DMS 273 (cell line): ENCODE measurements at regions not wholly inside any gene's neighbourhood (a gene's known extent, or its start where the extent isn't known, plus 50 kb on each side); places are given as distances from the start of the nearest gene placed in this dataset.
"Not testable (repeated sequence)": the region's sequence is repeated elsewhere in the genome, so short reads cannot be mapped to it uniquely, and the experiment has no call there.

Source experiments
- DNase-seq: peaks from one replicate; lab custom pipeline; 2025; ENCODE audit not compliant: unreplicated experiment; lab: John Stamatoyannopoulos, UW

DNA sequence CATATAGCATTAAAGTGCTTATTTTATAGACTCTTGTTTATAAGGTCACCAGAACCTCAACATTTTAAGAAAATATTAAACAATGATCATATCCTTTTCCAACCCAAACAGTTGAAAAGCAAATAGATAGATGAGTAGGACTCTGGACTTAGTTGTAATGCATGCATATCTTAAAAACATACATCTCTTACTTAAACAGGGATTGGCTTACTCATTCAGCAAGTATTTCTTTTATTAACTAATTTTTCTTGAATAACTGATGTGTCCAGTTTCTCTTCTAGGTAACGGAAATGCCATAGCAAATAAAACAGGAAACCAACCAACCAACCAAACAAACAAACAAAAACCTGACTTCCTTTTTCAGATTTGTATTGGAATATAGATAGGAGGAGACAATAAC, 70.9 kb upstream of the NBPF4 start:
- no peak for DNase-seq

DNA sequence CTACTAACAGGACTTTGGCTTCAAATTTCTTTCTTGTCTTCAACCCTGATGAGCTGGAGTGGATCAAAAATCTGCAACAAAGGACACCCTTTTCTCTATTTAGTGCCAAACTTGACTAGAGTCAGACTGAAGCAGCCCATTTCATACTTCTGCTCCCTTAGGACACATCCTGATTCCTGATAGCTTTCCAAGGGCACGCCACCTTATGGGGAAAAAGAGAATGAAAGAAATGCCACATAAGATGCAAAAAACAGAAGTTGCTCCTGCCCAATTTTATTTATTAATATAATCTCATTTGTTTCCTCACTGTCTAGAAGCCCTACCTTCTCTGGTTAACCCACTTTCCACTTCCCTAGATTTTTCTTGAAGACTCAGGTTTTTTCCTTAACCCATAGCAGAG, 72.7 kb upstream of the NBPF4 start:
- DNase-seq = peak; percentile 45

DNA sequence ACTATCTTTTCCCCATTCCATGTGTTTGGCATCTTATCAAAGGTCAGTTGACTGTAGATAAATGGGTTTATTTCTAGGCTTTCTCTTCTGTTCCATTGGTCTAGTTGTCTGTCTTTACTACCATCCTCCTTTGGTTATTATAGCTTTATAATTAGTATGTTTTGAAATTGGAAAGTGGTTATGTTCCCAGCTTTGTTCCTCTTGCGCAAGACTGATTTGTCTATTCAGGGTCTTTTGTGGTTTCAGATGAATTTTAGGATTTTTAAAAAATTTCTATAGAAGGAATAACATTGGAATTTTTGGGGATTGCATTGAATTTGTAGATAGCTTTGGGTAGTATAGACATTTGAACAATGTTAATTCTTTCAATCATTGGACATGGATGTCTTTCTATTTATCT, 77.0 kb upstream of the NBPF4 start:
- no peak for DNase-seq

DNA sequence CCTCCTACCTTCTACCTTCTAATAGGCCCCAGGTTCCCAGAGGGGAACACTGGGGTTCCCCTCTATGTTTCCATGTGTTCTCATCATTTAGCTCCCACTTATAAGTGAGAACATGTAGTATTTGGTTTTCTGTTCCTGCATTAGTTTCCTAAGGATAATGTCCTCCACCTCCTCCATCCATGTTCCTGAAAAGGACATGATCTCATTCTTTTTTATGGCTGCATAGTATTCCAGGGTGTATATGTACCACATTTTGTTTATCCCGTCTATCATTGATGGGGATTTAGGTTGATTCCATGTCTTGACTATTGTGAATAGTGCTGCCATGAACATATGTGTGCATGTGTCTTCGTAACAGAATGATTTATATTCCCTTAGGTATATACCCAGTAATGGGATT, 81.5 kb upstream of the NBPF4 start:
- DNase-seq = not testable (repeated sequence)

DNA sequence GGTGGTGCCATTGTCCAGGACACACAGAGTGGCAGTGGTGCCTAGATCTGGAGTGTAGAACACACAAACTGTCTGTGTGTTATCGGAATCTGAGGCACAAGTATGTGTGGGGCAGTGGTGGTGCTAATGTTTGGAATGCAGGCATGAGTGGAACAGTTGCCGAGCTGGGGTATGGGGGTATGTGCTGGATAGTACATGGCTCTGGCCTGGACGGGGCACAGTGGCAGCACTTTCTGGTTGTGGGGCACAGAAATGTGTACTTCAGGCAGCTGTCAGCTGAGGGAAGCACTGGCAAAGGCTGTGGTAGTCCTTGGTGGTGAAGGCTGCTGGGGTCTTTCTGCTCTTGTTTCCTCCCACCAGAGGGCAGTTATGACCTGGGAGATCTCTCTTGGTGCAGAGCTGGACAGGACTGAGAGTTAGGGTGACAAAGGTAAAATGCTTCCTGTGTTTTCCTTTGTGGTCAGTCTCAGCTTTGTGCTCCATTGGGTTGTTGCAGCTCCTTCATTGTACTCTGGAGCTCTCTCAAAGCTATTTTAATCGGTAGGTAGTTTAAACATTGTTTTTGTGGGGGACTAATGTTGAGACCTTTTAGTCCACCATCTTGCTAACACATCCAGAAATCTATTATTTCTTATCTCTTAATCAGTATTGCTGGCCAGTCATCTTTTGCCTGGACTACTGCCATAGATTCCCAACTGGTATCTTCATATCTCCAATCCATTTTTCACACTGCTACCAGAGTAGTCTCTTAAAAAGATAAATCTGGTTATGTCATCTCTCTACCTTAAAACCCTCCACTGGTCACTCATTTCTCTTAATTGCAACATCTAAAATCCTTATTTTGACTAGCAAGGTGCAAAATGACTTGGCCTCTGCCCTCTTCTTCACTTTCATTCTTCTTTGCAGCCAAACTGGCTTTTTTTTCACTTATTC, 83.9 kb upstream of the NBPF4 start:
- peak; percentile 20 for DNase-seq

DNA sequence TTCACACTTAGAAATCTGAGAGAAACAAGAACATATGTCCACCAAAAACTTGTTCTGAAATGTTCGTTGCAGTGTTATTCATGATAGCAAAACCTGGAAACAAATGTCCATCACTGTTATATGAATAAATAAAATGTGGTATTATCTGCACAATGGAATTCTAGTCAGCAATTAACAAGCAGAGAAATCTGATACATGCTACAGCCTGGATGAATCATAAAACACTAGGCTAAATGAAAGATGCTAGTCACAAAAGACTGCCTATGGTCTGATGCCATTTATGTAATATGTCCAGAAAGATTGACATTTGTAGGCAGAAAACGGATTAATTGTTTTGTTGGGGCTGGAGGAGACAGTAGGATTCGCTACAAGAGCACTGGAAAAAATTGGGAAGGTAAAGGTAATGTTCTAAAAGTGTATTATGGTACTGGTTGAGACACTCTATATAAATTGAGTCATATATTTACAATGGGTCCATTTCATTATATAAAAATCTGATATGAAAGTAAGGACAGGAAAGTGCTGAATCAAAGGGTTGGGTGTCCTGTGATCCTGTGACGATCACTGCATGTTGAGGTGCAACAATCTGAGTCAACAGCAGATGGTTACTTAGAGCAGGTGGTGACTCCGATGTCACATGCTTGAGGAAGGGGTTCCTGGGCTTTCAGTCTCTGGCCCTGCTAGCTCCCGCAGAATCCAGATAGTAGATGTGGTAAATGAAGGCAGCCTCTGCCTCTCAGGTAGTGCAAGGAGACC, 102.1 kb upstream of the NBPF4 start:
- peak; percentile 7 for DNase-seq

DNA sequence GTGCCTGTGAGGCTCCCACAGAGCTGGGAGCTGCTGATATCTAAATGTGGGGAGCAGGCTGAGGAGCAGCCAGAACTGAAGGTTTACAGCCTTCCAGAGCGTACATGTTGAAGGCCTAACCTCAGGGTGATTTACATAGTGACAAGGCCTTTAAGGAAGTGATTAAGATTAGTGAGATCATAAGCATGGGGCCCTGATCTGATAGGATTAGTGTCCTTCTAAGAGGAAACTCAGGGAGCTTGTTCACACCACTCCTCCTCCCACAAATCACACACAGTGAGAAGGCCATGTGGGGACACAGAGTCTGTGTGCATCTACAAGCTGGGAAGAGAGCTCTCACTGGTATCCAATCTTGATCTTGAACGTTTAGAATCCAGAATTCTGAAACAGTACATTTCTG, 92.3 kb upstream of the NBPF6 start:
- no peak for DNase-seq

DNA sequence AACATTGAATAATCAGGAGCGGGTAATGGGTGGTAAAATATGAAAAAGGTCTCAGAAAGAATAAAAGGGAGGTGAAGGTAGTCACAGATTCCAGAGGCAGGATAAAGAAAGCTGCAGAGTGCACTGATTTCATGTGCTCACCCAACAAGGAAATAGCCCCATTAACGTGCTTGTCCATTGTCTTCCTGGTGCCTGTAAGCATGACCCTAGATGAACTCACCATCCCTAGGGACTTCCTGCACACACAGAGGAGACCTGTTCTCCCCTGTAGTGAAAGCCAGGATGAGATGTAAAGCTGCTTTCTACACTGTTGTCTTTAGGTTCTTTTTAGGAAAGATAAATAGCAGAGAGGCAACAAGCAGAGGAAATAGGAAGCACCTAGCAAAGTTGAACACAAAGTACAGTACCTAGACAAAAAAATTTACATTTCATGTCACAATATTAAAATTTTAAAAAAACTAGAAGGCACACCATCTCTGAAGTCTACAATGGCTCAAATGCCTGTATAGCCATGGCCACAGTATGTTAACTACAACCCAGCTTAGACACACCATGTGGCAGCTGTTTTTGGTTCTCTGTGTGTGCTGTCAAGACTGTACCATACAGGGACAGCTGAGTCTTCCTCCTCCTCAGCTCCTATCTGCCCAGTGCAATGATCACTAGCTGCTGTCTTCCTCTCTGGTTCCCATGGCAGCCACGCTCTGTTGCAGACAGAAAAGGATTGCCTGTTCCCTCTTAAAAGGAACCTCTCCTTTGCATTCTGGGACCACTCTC, 69.9 kb upstream of the NBPF6 start:
- DNase-seq = not testable (repeated sequence)
